ENCODE measurements at regions not wholly inside any gene's neighbourhood (a gene's known extent, or its start where the extent isn't known, plus 50 kb on each side); places are given as distances from the start of the nearest gene placed in this dataset.
"Not testable (repeated sequence)": the region's sequence is repeated elsewhere in the genome, so short reads cannot be mapped to it uniquely, and the experiment has no call there.

- DNase-seq, result no peak
These were observed 50.9 kb upstream of the PTPDC1 start for GRCh38 chr9:94033383-94033782.

DNA sequence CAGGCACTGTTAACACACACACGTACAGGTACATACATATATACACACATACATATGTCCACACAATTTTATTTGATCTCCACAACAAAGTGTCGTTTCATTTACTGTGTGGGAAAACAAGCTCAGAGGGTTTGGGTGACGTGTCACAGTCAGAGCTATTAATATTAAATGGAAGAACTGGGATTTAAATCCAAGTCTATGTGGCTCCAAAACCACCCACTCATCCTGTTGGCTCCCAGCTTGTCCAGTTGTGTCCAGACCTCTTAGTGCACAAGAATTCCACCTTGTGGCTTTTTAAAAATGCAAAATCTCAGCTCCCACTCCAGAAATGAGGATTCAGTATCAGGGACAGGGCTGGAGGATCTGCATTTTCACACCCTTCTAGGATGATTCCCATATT, 52.3 kb upstream of the PTPDC1 start:
- DNase-seq, result no peak

DNA sequence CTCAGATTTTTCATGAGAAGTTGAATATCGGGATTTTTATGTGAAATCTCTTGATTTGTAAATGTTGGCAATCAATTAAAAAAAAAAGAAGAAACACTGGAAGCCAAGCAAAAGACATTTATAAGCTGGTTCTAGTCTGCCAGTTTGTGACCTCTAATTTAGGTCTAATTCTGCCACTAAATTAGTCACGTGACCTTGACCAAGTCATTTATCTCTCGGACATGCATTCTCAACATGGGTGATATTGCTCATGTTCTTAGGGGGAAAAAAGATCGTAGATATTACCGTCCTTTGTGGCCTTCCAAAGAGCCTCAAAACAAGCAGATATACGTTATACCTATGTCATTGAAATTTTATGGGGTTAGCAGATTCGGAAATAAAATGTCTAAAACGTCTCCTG, 52.9 kb upstream of the PTPDC1 start:
- no peak for DNase-seq

- peak; percentile 87 for DNase-seq
These were observed 53.7 kb upstream of the PTPDC1 start for GRCh38 chr9:94030318-94031179.

DNA sequence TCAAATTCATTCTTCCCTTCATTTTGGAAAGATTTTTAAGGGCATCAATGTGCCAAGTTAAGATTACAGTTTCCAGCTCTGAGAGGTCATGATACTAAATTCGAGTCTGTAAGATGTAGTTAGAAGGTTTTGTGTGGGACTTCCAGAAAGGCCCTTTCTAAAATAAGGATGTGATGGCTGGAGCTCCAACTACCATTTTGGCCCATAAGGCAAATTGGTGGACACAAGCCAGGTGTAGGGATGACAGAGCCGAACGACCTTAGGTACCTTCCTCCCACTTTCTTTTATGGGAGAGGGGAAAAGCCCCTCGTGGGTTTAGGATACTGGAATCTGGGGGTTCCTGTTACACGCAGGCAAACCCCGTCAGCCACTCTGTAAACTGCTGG, 54.3 kb upstream of the PTPDC1 start:
- no peak for DNase-seq

DNA sequence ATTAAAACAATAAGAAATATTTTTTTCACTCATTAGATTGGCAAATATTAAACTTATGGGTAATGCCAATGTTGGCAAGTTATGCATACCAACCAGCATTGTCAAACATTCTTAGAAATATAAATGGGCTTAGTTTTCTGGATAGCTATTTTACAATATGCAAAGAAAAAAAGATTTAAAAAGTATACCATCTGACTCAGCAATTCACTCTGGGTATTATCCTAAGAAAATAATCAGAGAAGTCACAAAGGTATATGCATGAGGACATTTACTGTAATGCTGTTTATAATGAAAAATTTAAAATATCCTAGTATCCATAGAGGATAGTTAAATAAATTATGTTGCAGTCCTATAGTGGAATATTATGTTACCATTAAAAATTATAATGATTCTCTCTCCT, 57.4 kb upstream of the PTPDC1 start:
- DNase-seq, result no peak

GRCh38 chr9:94022476-94022875, 61.8 kb upstream of the PTPDC1 start:
- not testable (repeated sequence) for DNase-seq

DNA sequence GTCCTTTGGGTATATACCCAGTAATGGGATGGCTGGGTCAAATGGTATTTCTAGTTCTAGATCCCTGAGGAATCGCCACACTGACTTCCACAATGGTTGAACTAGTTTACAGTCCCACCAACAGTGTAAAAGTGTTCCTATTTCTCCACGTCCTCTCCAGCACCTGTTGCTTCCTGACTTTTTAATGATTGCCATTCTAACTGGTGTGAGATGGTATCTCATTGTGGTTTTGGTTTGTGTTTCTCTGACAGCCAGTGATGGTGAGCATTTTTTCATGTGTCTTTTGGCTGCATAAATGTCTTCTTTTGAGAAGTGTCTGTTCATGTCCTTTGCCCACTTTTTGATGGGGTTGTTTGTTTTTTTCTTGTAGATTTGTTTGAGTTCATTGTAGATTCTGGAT, 63.4 kb upstream of the PTPDC1 start:
- DNase-seq, result not testable (repeated sequence)

DNA sequence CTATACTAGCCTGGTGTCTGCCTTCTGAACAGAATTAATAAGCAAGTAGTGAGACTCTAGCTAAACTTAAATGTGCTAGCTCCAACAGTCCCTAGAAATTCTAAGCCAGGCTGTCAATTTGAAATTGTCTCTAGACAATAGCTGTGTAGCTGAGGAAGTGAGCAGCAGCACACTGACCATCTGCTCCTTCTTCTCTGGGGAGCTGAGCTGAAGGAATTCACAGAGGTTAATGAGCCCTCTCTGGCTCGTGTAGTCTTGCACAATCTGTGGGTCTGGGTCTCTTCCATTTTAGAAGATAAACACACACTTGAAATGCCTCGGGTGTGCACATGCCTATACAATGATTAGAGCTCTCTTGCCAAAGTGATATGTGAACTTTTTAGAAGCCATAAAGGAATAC, 63.5 kb upstream of the BARX1 start:
- no peak for DNase-seq

GRCh38 chr9:94017939-94018531, 62.9 kb upstream of the BARX1 start:
- no peak for DNase-seq

- DNase-seq, result no peak
These were observed 61.6 kb upstream of the BARX1 start for GRCh38 chr9:94016744-94017143.

GRCh38 chr9:94014920-94015319, 59.8 kb upstream of the BARX1 start:
- DNase-seq, result no peak

- peak; percentile 32 for DNase-seq
These were observed 59.0 kb upstream of the BARX1 start for GRCh38 chr9:94014066-94014654.

DNA sequence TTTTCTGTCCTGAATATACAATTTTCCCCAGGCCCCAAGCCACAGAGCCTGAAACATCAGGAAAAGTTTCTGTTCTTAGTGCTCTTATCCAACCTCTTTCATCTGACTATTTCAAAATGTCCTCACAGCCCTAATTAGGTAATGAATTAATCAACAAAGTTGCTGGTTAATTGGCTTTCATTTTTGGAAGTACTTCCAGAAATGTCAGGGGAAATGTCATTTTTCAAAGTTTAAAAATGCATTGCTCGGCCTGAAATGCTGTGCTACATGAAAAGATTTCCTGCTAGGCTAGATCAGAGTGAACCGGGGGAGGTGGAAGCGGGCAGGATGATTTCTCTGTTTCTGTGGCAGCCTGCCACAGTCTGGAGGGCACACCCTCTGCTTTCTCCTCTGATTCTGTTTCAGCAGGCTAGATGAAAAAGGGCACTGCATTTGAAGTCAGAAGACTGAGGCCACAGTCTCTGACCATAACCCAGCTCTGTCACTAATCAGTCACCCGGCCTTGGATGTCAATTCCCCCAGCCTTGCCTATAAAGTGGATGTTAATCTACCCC, 55.9 kb upstream of the BARX1 start:
- DNase-seq, result no peak

DNA sequence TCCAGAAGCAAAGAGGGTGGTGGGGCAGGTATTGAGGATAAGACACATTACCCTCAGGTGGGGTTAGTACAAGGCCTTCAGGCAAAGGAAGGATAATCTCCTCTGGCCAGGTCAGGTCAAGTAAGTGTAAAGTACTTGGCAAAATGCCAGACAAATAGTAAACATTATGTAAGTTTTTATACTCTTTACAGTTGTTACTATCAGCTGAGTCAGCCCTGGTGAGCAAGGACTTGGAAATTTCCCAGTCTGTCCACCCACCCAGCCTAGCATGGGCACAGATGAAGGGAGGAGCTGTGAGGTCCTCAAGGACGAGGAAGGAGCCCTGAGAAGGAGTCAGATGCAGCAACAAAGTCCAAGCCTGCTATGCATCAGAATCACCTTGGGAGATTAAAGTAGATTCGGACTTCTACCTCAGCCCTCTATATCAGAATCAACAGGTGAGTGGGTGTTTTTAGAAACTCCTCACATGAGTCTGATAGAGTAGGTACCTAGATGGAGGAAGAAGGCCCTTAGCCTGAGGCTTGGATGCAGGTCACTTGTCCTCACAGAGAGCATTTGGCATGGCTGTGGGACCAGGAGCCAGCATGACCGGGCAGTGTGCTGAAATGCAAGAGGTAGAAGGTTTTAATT, 50.2 kb upstream of the BARX1 start:
- DNase-seq, result peak; percentile 32

Measured in HCEC 1CT (cell line).